ENCODE measurements at regions not wholly inside any gene's neighbourhood (a gene's known extent, or its start where the extent isn't known, plus 50 kb on each side); places are given as distances from the start of the nearest gene placed in this dataset.
"Not testable (repeated sequence)": the region's sequence is repeated elsewhere in the genome, so short reads cannot be mapped to it uniquely, and the experiment has no call there.

- Histone ChIP-seq H3K4me1 (peaks cover 0 to 2% (median 0%) of the 10 kb centered on the region in 12 donors), H3K4me3 (no peak overlapping the region), H3K27me3 (peaks cover 0 to 40% (median 0%) of the 10 kb centered on the region in 9 donors), H3K36me3 (no peaks in the 10 kb centered on the region), H3K27ac (no peak overlapping the region), H3K9me3 (no peaks in the 10 kb centered on the region)
- intact Hi-C loops (cut with DNase I): no loop called here
- TF ChIP-seq POLR2A (IDR thresholded peaks at IDR 0.05): no peak
- TF ChIP-seq CTCF (IDR thresholded peaks at IDR 0.05): no peak
- DNase-seq (no peak), ATAC-seq (no peak)
Observed at GRCh38 chrX:140086691-140087090, 121.4 kb upstream of the CXorf66 start.

GRCh38 chrX:140074851-140075250, 109.5 kb upstream of the CXorf66 start:
- intact Hi-C loops (cut with DNase I): loop anchor here in 2 of 10 donors (5.0 kb wide), 1 partner anchor 62 kb away; no protein-coding TSS in a partner anchor
- H3K27me3 ChIP-seq, H3K36me3 ChIP-seq, H3K9me3 ChIP-seq, H3K4me3 ChIP-seq, ATAC-seq, H3K27ac ChIP-seq, H3K4me1 ChIP-seq, DNase-seq: not testable (repeated sequence)
- WGBS, 4 donors: no CpG with 5 or more reads among the region's 2 CpGs

GRCh38 chrX:140071037-140071436, 105.7 kb upstream of the CXorf66 start:
- no peaks in the 10 kb centered on the region for H3K27me3 ChIP-seq
- H3K27ac ChIP-seq: no peak overlapping the region
- ATAC-seq (no peak), DNase-seq (no peak)
- H3K9me3 ChIP-seq: no peaks in the 10 kb centered on the region
- H3K36me3 ChIP-seq: no peaks in the 10 kb centered on the region
- H3K4me3 ChIP-seq: no peak overlapping the region
- TF ChIP-seq CTCF (IDR thresholded peaks at IDR 0.05) (no peak), POLR2A (IDR thresholded peaks at IDR 0.05) (no peak)
- H3K4me1 ChIP-seq: no peaks in the 10 kb centered on the region
- intact Hi-C loops (cut with DNase I): loop anchor here in 1 of 10 donors (5.0 kb wide), 1 partner anchor 66 kb away; no protein-coding TSS in a partner anchor

GRCh38 chrX:140065961-140066662, 100.8 kb upstream of the CXorf66 start:
- H3K4me1 ChIP-seq: no peaks in the 10 kb centered on the region
- H3K36me3 ChIP-seq: no peaks in the 10 kb centered on the region
- ATAC-seq (no peak), DNase-seq (no peak)
- no peak overlapping the region for H3K4me3 ChIP-seq
- H3K27me3 ChIP-seq: peaks cover 0 to 2% (median 0%) of the 10 kb centered on the region in 9 donors
- TF ChIP-seq POLR2A (IDR thresholded peaks at IDR 0.05): no peak
- intact Hi-C loops (cut with DNase I): no loop called here
- H3K27ac ChIP-seq: no peak overlapping the region
- 64 to 74% (median 69%) methylated on average over 3 of the region's 3 CpGs for WGBS, 4 donors
- no peaks in the 10 kb centered on the region for H3K9me3 ChIP-seq

GRCh38 chrX:140064993-140065392, 99.7 kb upstream of the CXorf66 start:
- no peak for TF ChIP-seq CTCF (IDR thresholded peaks at IDR 0.05)
- no peak for TF ChIP-seq POLR2A (IDR thresholded peaks at IDR 0.05)
- no peak for ATAC-seq
- Histone ChIP-seq H3K36me3 (no peaks in the 10 kb centered on the region), H3K9me3 (no peaks in the 10 kb centered on the region), H3K27me3 (peaks cover 0 to 2% (median 0%) of the 10 kb centered on the region in 9 donors), H3K4me1 (no peaks in the 10 kb centered on the region), H3K27ac (no peak overlapping the region), H3K4me3 (no peak overlapping the region)
- WGBS, 4 donors: 36 to 45% (median 39%) methylated on average over 4 of the region's 4 CpGs
- DNase-seq: no peak
- intact Hi-C loops (cut with DNase I): no loop called here
